GM12878 (cell line): ENCODE measurements at regions not wholly inside any gene's neighbourhood (a gene's known extent, or its start where the extent isn't known, plus 50 kb on each side); places are given as distances from the start of the nearest gene placed in this dataset.

Source experiments
- ATAC-seq: fragments of 200-7000 bp; cut with Tn5 transposase; 3 replicates; pipeline ENCODE4 v1.9.1; 2020; ENCODE audit warnings: mild to moderate bottlenecking, moderate library complexity
- BruUV-seq: library from RNA; stranded (reverse); fragments of 400-500 nt; replicated peaks from 2 replicates; lab custom pipeline; 2021; lab: Mats Ljungman, UMichigan
- CTCF ChIA-PET: fragments of 300-600 bp; sonication (Branson Sonifier 250); formaldehyde crosslinking; extraction: SDS; loops from one replicate; lab custom pipeline; 2021; ENCODE audit warnings: inconsistent platforms; lab: Yijun Ruan, JAX
- POLR2A ChIA-PET: fragments of 350-600 bp; formaldehyde crosslinking; extraction: SDS; loops from one replicate; lab custom pipeline; 2021; ENCODE audit warnings: inconsistent platforms; lab: Charles Lee
- RAD21 ChIA-PET: fragments of 300-600 bp; sonication (Branson Sonifier 250); formaldehyde crosslinking; loops from one replicate; lab custom pipeline; 2023; ENCODE audit warnings: antibody characterized with exemption; ENCODE audit not compliant: unreplicated experiment; lab: Charles Lee
- SMC1A ChIA-PET: fragments of 300-600 bp; sonication (Branson Sonifier 250); formaldehyde crosslinking; loops from one replicate; lab custom pipeline; 2023; ENCODE audit not compliant: unreplicated experiment, uncharacterized antibody; lab: Charles Lee
- DNase-seq: peaks from one replicate; pipeline ENCODE4 v3.0.0-alpha.2; 2011; ENCODE audit warnings: low read depth, low spot score
- FAIRE-seq: peaks from 3 replicates; lab custom pipeline; 2011; peaks lifted over from hg19 to GRCh38; lab: Jason Lieb, UNC
- H2AFZ ChIP-seq: 2 replicates; pipeline ENCODE4 v1.6.0; 2011; ENCODE audit warnings: low read depth, low read length, control low read depth; ENCODE audit not compliant: control insufficient read depth
- H3K27ac ChIP-seq: 2 replicates; pipeline ENCODE4 v1.5.1; 2011; ENCODE audit warnings: control low read depth; ENCODE audit not compliant: control insufficient read depth, insufficient read depth
- H3K27me3 ChIP-seq, 2 experiments: replicated peaks in 1 of 2; 2 replicates each; pipeline versions ENCODE4 v1.6.0 to v1.6.1; 2011; ENCODE audit warnings: low read length in 1 of 2; ENCODE audit not compliant: control insufficient read depth in 2 of 2, insufficient read depth in 2 of 2
- H3K36me3 ChIP-seq, 2 experiments: 2 replicates each; pipeline ENCODE4 v1.5.1; 2011; ENCODE audit warnings: low read length in 1 of 2; ENCODE audit not compliant: control insufficient read depth in 2 of 2, insufficient read depth in 2 of 2
- H3K4me1 ChIP-seq: 2 replicates; pipeline ENCODE4 v1.6.1; 2011; ENCODE audit warnings: mild to moderate bottlenecking, low read length, moderate library complexity, mixed read lengths; ENCODE audit not compliant: control insufficient read depth, insufficient read depth
- H3K4me2 ChIP-seq: 2 replicates; pipeline ENCODE4 v1.6.0; 2011; ENCODE audit warnings: control low read depth; ENCODE audit not compliant: control insufficient read depth, insufficient read depth
- H3K4me3 ChIP-seq: fragments of 200-600 bp; sonication (generic); 2 replicates; pipeline ENCODE4 v1.5.1; 2016
- H3K79me2 ChIP-seq: 2 replicates; pipeline ENCODE4 v1.6.0; 2011; ENCODE audit warnings: low read length; ENCODE audit not compliant: control insufficient read depth, insufficient read depth
- H3K9ac ChIP-seq: 2 replicates; pipeline ENCODE4 v1.8.0; 2011; ENCODE audit warnings: low read length, control low read depth, mixed read lengths; ENCODE audit not compliant: control insufficient read depth, insufficient read depth
- H3K9me3 ChIP-seq: replicated peaks from 3 replicates; pipeline ENCODE4 v1.5.1; 2011; ENCODE audit warnings: mild to moderate bottlenecking, low read length; ENCODE audit not compliant: control insufficient read depth, insufficient read depth
- H4K20me1 ChIP-seq: 2 replicates; pipeline ENCODE4 v1.6.0; 2011; ENCODE audit not compliant: control insufficient read depth, insufficient read depth
- ETV6 ChIP-seq, 2 experiments: fragments of 450-650 bp in 1 of 2; IDR thresholded peaks in 1 of 2; conservative IDR thresholded peaks in 1 of 2; 2 replicates each; pipeline ENCODE4 v1.6.1; 2014; ENCODE audit warnings: antibody characterized with exemption in 1 of 2, borderline replicate concordance in 1 of 2, low read depth in 1 of 2, mild to moderate bottlenecking in 1 of 2, moderate library complexity in 1 of 2
- FOS ChIP-seq: IDR thresholded peaks from 3 replicates; pipeline ENCODE4 v1.6.1; 2011; ENCODE audit warnings: borderline replicate concordance; ENCODE audit not compliant: insufficient read length; ENCODE audit errors: extremely low read depth
- GATAD2B ChIP-seq: fragments of 450-650 bp; conservative IDR thresholded peaks from 2 replicates; pipeline ENCODE4 v1.6.1; 2017; ENCODE audit warnings: low read depth, mild to moderate bottlenecking, moderate library complexity
- NKRF ChIP-seq: fragments of 450-650 bp; conservative IDR thresholded peaks from 2 replicates; pipeline ENCODE4 v1.6.1; 2017; ENCODE audit warnings: mild to moderate bottlenecking, moderate library complexity
- POU2F2 ChIP-seq: IDR thresholded peaks from 3 replicates; pipeline ENCODE4 v1.6.1; 2011; ENCODE audit warnings: low read depth, mild to moderate bottlenecking, low read length, borderline replicate concordance
- SREBF2 ChIP-seq: IDR thresholded peaks from 2 replicates; pipeline ENCODE4 v1.6.1; 2012; ENCODE audit warnings: mild to moderate bottlenecking, low read length
- YY1 ChIP-seq: IDR thresholded peaks from 2 replicates; pipeline ENCODE4 v1.6.1; 2011; ENCODE audit warnings: low read depth, mild to moderate bottlenecking, low read length
- ZBED1 ChIP-seq: IDR thresholded peaks from 2 replicates; pipeline ENCODE4 v1.6.1; 2016; ENCODE audit warnings: borderline replicate concordance
- ZNF274 ChIP-seq: IDR thresholded peaks from one replicate; pipeline ENCODE4 v1.8.0; 2011; ENCODE audit not compliant: insufficient read length, insufficient read depth
- ZNF622 ChIP-seq: fragments of 450-650 bp; IDR thresholded peaks from 2 replicates; pipeline ENCODE4 v1.6.1; 2017; ENCODE audit warnings: mild to moderate bottlenecking, inconsistent platforms
- WGBS: methylation state at CpG from one replicate; pipeline ENCODE4 v1.1.6; 2016; ENCODE audit warnings: low lambda C conversion rate; ENCODE audit not compliant: insufficient replicate concordance, insufficient coverage; ENCODE audit errors: missing lambda C conversion rate; 5-methylcytosine and 5-hydroxymethylcytosine counted together
- in situ Hi-C: fragments of 300-500 bp; cut with MboI; formaldehyde crosslinking; loops from 9 replicates; pipeline ENCODE4 v1.14.3; 2018; ENCODE audit warnings: mixed read lengths
- intact Hi-C: fragments of 100-400 bp; cut with micrococcal nuclease; formaldehyde crosslinking; loops from one replicate; pipeline ENCODE4 v1.14.2; 2022; ENCODE audit not compliant: unreplicated experiment
- TF ChIP-seq, protein P1 (sequence below): fragments of 450-650 bp; IDR thresholded peaks from 2 replicates; pipeline ENCODE4 v1.6.1; 2017; ENCODE audit warnings: antibody characterized with exemption, mild to moderate bottlenecking, moderate library complexity
- TF ChIP-seq, protein P2 (sequence below): fragments of 450-650 bp; formaldehyde crosslinking; IDR thresholded peaks from 2 replicates; pipeline ENCODE4 v1.5.0; 2022; ENCODE audit warnings: mild to moderate bottlenecking, missing genetic modification characterization

DNA sequence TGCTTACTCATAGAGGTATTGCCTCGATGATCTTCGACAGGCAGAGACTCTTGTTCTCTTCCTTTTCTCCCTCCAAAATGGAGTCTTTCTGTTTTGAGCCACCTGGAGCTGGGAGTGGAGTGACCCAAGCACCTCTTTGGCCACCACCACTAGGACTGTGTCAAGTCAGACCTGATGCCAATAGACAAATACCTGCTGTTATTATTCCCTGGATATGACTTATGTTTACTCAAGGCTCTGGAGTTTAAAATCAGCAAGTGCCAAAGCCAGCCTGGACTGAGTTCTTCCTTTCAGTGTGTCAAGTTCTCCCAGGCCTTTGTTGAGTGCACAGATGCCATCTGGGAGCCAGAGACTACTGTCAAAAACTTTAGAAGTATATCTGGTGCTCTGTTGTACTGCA lies 130.2 kb upstream of the SLC6A14 start:
- FAIRE-seq (no peak), ATAC-seq (no peak), DNase-seq (no peak)
- Histone ChIP-seq H3K27ac (no peak overlapping the region), H3K4me1 (no peaks in the 10 kb centered on the region), H3K9ac (no peak overlapping the region), H3K4me3 (no peak overlapping the region), H2AFZ (no peak overlapping the region), H4K20me1 (no peaks in the 10 kb centered on the region), H3K79me2 (no peaks in the 10 kb centered on the region), H3K36me3 (no peaks in the 10 kb centered on the region), H3K9me3 (no peaks in the 10 kb centered on the region), H3K27me3 (no peaks in the 10 kb centered on the region), H3K4me2 (no peak overlapping the region)
- intact Hi-C loops (no loop called here), in situ Hi-C loops (no loop called here)
- TF ChIP-seq, protein P1, sequence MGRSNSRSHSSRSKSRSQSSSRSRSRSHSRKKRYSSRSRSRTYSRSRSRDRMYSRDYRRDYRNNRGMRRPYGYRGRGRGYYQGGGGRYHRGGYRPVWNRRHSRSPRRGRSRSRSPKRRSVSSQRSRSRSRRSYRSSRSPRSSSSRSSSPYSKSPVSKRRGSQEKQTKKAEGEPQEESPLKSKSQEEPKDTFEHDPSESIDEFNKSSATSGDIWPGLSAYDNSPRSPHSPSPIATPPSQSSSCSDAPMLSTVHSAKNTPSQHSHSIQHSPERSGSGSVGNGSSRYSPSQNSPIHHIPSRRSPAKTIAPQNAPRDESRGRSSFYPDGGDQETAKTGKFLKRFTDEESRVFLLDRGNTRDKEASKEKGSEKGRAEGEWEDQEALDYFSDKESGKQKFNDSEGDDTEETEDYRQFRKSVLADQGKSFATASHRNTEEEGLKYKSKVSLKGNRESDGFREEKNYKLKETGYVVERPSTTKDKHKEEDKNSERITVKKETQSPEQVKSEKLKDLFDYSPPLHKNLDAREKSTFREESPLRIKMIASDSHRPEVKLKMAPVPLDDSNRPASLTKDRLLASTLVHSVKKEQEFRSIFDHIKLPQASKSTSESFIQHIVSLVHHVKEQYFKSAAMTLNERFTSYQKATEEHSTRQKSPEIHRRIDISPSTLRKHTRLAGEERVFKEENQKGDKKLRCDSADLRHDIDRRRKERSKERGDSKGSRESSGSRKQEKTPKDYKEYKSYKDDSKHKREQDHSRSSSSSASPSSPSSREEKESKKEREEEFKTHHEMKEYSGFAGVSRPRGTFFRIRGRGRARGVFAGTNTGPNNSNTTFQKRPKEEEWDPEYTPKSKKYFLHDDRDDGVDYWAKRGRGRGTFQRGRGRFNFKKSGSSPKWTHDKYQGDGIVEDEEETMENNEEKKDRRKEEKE = no peak
- TF ChIP-seq ZBED1 (no peak), YY1 (no peak), SREBF2 (no peak), POU2F2 (no peak), ETV6 (conservative IDR thresholded peaks at IDR 0.05 in 1 of 2, IDR thresholded peaks at IDR 0.05 in 1 of 2; ENCODE audit: borderline replicate concordance in 1 of 2, low read depth in 1 of 2) (no peak), ZNF622 (no peak), GATAD2B (no peak), NKRF (no peak), ZNF274 (no peak), FOS (no peak)
- TF ChIP-seq, protein P2, sequence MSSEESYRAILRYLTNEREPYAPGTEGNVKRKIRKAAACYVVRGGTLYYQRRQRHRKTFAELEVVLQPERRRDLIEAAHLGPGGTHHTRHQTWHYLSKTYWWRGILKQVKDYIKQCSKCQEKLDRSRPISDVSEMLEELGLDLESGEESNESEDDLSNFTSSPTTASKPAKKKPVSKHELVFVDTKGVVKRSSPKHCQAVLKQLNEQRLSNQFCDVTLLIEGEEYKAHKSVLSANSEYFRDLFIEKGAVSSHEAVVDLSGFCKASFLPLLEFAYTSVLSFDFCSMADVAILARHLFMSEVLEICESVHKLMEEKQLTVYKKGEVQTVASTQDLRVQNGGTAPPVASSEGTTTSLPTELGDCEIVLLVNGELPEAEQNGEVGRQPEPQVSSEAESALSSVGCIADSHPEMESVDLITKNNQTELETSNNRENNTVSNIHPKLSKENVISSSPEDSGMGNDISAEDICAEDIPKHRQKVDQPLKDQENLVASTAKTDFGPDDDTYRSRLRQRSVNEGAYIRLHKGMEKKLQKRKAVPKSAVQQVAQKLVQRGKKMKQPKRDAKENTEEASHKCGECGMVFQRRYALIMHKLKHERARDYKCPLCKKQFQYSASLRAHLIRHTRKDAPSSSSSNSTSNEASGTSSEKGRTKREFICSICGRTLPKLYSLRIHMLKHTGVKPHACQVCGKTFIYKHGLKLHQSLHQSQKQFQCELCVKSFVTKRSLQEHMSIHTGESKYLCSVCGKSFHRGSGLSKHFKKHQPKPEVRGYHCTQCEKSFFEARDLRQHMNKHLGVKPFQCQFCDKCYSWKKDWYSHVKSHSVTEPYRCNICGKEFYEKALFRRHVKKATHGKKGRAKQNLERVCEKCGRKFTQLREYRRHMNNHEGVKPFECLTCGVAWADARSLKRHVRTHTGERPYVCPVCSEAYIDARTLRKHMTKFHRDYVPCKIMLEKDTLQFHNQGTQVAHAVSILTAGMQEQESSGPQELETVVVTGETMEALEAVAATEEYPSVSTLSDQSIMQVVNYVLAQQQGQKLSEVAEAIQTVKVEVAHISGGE = no peak
- ChIA-PET POLR2A (no interaction called here), RAD21 (no interaction called here), CTCF (interaction anchor here (0.6 kb wide), 1 partner anchor 80 kb away, joined by 3 read pairs; no protein-coding TSS in a partner anchor), SMC1A (interaction anchor here (1.1 kb wide), 1 partner anchor 10 kb away, joined by 3 read pairs; no protein-coding TSS in a partner anchor)
- BruUV-seq = no TSS peak
- 0% methylated on average over 2 of the region's 2 CpGs for WGBS
